Femur (tissue), 1 donor: ENCODE measurements at regions not wholly inside any gene's neighbourhood (a gene's known extent, or its start where the extent isn't known, plus 50 kb on each side); places are given as distances from the start of the nearest gene placed in this dataset.
"Not testable (repeated sequence)": the region's sequence is repeated elsewhere in the genome, so short reads cannot be mapped to it uniquely, and the experiment has no call there.

ENCODE experiments used
- DNase-seq: peaks from one replicate; pipeline ENCODE4 v3.0.0-alpha.2; 2017

- DNase-seq = no peak
Observed at GRCh38 chr6:103119056-103119455, 1725.5 kb downstream of the GRIK2 start.

GRCh38 chr6:103114582-103114981 lies 1721.1 kb downstream of the GRIK2 start:
- DNase-seq = no peak

GRCh38 chr6:103113416-103113815 lies 1719.9 kb downstream of the GRIK2 start:
- no peak for DNase-seq

- no peak for DNase-seq
Observed at GRCh38 chr6:103107985-103108384, 1714.5 kb downstream of the GRIK2 start.

- DNase-seq = no peak
Observed at GRCh38 chr6:103105686-103106085, 1712.2 kb downstream of the GRIK2 start.

GRCh38 chr6:103101267-103101666 lies 1707.8 kb downstream of the GRIK2 start:
- DNase-seq = no peak

GRCh38 chr6:103092414-103092813 lies 1698.9 kb downstream of the GRIK2 start:
- DNase-seq = not testable (repeated sequence)

GRCh38 chr6:103085801-103086200 lies 1692.3 kb downstream of the GRIK2 start:
- DNase-seq = no peak

- DNase-seq = no peak
Observed at GRCh38 chr6:103081876-103082630, 1688.5 kb downstream of the GRIK2 start.

GRCh38 chr6:103081126-103081525 lies 1687.6 kb downstream of the GRIK2 start:
- DNase-seq = no peak

GRCh38 chr6:103080497-103080896 lies 1687.0 kb downstream of the GRIK2 start:
- no peak for DNase-seq

GRCh38 chr6:103079867-103080266 lies 1686.4 kb downstream of the GRIK2 start:
- DNase-seq = no peak

- no peak for DNase-seq
Observed at GRCh38 chr6:103062136-103062535, 1668.6 kb downstream of the GRIK2 start.

- DNase-seq = no peak
Observed at GRCh38 chr6:103047567-103047966, 1654.1 kb downstream of the GRIK2 start.

GRCh38 chr6:103042336-103042735 lies 1648.8 kb downstream of the GRIK2 start:
- DNase-seq = no peak

- DNase-seq = no peak
Observed at GRCh38 chr6:103036846-103037245, 1643.3 kb downstream of the GRIK2 start.

GRCh38 chr6:103027271-103027931 lies 1633.9 kb downstream of the GRIK2 start:
- no peak for DNase-seq

- no peak for DNase-seq
Observed at GRCh38 chr6:103018426-103018825, 1624.9 kb downstream of the GRIK2 start.

- DNase-seq = no peak
Observed at GRCh38 chr6:103017878-103018277, 1624.4 kb downstream of the GRIK2 start.

- DNase-seq = no peak
Observed at GRCh38 chr6:103011605-103012004, 1618.1 kb downstream of the GRIK2 start.

GRCh38 chr6:103002282-103002681 lies 1608.8 kb downstream of the GRIK2 start:
- DNase-seq = no peak

GRCh38 chr6:103001724-103002123 lies 1608.2 kb downstream of the GRIK2 start:
- DNase-seq = no peak

GRCh38 chr6:103000688-103001087 lies 1607.2 kb downstream of the GRIK2 start:
- no peak for DNase-seq

GRCh38 chr6:102995491-102995890 lies 1602.0 kb downstream of the GRIK2 start:
- DNase-seq = no peak

- no peak for DNase-seq
Observed at GRCh38 chr6:102994866-102995265, 1601.4 kb downstream of the GRIK2 start.
